Skeletal muscle tissue (tissue), 3 donors: ENCODE measurements at regions not wholly inside any gene's neighbourhood (a gene's known extent, or its start where the extent isn't known, plus 50 kb on each side); places are given as distances from the start of the nearest gene placed in this dataset.

Experiments used
- H3K27ac ChIP-seq: one replicate; pipeline ENCODE4 v1.7.0; 2013; ENCODE audit warnings: mild to moderate bottlenecking, low read depth, low read length, inconsistent platforms
- H3K27me3 ChIP-seq, 3 donors: one replicate each; pipeline ENCODE4 v1.7.0; 2013; ENCODE audit warnings: low read length in 3 of 3; ENCODE audit not compliant: control insufficient read depth in 3 of 3, insufficient read depth in 3 of 3
- H3K36me3 ChIP-seq, 3 donors: one replicate each; pipeline ENCODE4 v1.7.0; 2013; ENCODE audit warnings: low read length in 3 of 3; ENCODE audit not compliant: control insufficient read depth in 3 of 3, insufficient read depth in 3 of 3
- H3K4me1 ChIP-seq, 3 donors: one replicate each; pipeline ENCODE4 v1.7.0; 2013; ENCODE audit warnings: low read length in 3 of 3, mild to moderate bottlenecking in 3 of 3; ENCODE audit not compliant: control insufficient read depth in 3 of 3, insufficient read depth in 3 of 3
- H3K4me3 ChIP-seq, 3 donors: one replicate each; pipeline ENCODE4 v1.7.0; 2013; ENCODE audit warnings: low read length in 3 of 3
- H3K9ac ChIP-seq, 3 donors: one replicate each; pipeline ENCODE4 v1.7.0; 2013; ENCODE audit warnings: low read length in 3 of 3, mild to moderate bottlenecking in 3 of 3, moderate library complexity in 2 of 3, low read depth in 1 of 3
- H3K9me3 ChIP-seq, 3 donors: one replicate each; pipeline ENCODE4 v1.7.0; 2013; ENCODE audit warnings: low read length in 3 of 3; ENCODE audit not compliant: control insufficient read depth in 3 of 3
- donor health status: Osteomylitis.

DNA sequence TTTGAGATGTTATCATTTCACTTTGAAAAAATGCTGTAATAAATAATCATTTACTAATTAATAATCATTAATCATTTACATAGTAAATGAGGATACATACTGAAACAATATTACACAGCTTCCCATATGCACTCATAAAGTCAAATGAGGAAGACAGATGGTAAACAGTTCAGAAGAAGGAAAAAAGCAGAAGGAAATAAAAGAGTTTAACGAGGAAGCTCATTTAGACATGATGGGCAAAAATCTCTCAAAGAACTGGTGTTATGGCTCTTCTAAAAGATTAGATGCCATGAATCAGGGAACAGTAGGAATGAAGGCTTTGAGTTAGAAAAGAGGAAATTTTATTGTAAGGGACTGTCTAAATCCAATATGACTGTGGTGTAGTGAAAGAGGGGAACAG is 347.6 kb downstream of the PTPRC start:
- H3K9ac ChIP-seq = no peak overlapping the region
- no peaks in the 10 kb centered on the region for H3K9me3 ChIP-seq
- no peak overlapping the region for H3K27ac ChIP-seq
- no peaks in the 10 kb centered on the region for H3K27me3 ChIP-seq
- no peaks in the 10 kb centered on the region for H3K36me3 ChIP-seq
- no peaks in the 10 kb centered on the region for H3K4me1 ChIP-seq
- H3K4me3 ChIP-seq = no peak overlapping the region

DNA sequence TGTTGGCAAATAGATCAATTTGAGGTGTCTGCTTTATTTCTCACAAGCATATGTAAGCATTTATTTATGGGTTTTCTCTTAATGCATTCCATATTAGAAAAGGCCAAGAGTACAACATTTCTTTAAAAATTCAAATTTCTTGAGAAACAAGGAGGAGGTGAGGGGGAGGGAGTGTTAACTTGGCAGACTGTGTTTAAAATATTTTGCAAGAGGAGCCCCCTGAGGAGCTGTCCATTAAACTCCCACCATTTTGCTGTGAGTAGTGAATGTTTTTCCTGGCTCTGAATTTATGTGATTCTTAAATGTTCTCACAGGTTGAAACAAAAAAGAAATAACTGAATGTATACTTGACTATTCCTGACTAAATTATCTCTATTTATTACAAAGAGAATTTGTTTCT is 363.8 kb downstream of the PTPRC start:
- Histone ChIP-seq H3K36me3 (no peaks in the 10 kb centered on the region), H3K9ac (no peak overlapping the region), H3K9me3 (no peaks in the 10 kb centered on the region), H3K4me1 (no peaks in the 10 kb centered on the region), H3K27me3 (no peaks in the 10 kb centered on the region), H3K27ac (no peak overlapping the region), H3K4me3 (no peak overlapping the region)

DNA sequence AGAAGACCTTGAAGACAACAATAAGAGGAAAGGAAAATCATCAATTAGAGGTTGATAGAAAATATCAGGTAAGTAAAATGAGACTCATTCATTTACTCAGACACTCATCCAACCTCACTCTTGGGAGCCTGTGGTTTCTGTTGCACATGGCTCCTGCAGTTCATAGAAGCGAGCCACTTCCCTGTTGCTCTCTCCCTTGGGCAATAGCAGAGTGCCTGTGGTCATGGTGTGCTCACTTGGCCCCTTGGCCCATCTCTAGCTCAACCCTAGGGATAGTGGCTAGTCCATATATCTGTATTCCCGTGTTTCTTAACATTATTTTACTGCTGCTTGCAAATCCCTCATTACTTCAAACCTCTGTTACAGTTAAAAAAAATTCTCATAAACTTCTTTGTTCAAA is 368.6 kb downstream of the PTPRC start:
- Histone ChIP-seq H3K27me3 (no peaks in the 10 kb centered on the region), H3K9me3 (no peaks in the 10 kb centered on the region), H3K27ac (no peak overlapping the region), H3K36me3 (no peaks in the 10 kb centered on the region), H3K9ac (no peak overlapping the region), H3K4me1 (no peaks in the 10 kb centered on the region), H3K4me3 (no peak overlapping the region)

DNA sequence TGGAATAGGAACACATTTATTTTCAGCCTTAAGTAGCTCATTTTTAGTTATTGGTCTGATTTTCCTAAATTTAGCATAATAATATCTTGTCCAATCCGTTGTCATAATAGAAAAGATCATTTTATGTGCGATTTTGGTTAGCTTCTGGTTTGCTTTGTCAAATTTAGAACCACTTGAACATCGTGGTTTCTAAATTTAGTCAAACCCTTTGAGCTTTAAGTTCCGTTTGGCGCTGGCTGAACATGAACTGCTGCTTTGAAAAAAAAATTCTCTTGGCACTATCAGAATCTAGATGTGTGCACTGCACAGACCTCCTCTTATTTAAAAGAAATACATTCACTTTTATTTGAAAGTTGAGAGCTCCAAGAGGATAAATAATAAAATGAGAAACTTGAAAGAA is 370.6 kb downstream of the PTPRC start:
- Histone ChIP-seq H3K36me3 (no peaks in the 10 kb centered on the region), H3K9ac (no peak overlapping the region), H3K4me3 (no peak overlapping the region), H3K27ac (no peak overlapping the region), H3K4me1 (no peaks in the 10 kb centered on the region), H3K27me3 (no peaks in the 10 kb centered on the region), H3K9me3 (no peaks in the 10 kb centered on the region)

DNA sequence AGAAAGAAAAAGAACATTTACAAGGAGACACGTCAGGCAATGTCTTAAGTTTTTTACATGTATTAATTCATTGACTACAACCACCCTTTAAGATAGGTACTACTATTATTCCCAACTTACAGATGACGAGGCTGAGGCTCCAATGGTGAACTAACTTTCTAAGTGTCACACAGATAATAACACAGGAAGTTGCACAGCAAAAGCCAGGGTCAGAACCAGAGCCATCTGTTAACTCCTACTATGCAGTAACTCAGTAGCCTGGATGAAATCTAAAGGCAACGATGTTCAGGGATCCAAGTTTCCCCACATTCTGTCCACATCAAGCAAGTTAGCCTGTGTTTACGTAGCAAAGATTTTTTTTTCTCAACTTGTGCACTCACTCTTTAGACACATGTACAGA is 371.7 kb downstream of the PTPRC start:
- Histone ChIP-seq H3K4me1 (no peaks in the 10 kb centered on the region), H3K4me3 (no peak overlapping the region), H3K9me3 (no peaks in the 10 kb centered on the region), H3K27me3 (no peaks in the 10 kb centered on the region), H3K27ac (no peak overlapping the region), H3K9ac (no peak overlapping the region), H3K36me3 (no peaks in the 10 kb centered on the region)

DNA sequence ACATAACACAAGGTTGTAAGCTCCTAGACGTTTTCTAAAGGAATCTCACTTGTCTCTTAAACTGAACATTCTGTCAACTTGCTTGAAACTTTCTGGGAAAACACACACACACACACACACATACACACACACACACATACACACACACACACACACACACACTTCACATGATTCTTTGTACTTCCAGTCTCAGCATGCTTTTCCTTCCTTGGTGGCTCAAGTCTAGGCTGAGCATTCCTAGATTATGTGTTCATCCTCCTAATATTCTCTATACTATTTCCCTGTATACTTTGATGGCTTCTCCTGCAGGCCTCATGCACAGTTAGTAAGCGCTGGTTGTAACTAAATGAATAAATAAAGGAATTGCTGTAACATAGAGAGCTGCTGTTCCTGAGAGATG is 372.1 kb downstream of the PTPRC start:
- H3K27ac ChIP-seq = no peak overlapping the region
- H3K9ac ChIP-seq = no peak overlapping the region
- no peaks in the 10 kb centered on the region for H3K27me3 ChIP-seq
- no peaks in the 10 kb centered on the region for H3K36me3 ChIP-seq
- no peaks in the 10 kb centered on the region for H3K4me1 ChIP-seq
- no peak overlapping the region for H3K4me3 ChIP-seq
- no peaks in the 10 kb centered on the region for H3K9me3 ChIP-seq

DNA sequence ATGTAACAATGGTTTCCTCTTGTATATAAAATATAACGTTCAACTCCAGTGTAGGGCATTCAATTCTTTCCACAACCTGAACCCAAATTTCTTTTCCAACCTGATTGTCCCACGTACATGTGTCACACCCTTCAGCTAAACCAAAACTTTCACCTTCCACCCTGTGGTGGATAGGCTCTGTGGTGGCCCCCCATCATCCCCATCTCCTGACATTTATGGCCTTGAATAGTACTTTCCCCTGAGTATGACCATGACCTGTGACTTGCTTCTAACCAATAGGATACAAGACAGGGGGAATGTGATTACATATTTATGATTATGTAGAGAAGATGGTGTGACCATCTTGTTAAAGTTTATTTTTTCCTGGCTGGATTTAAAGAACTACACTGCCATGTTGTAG is 377.0 kb downstream of the PTPRC start:
- Histone ChIP-seq H3K36me3 (no peaks in the 10 kb centered on the region), H3K4me1 (no peaks in the 10 kb centered on the region), H3K27ac (no peak overlapping the region), H3K9me3 (no peaks in the 10 kb centered on the region), H3K4me3 (no peak overlapping the region), H3K27me3 (no peaks in the 10 kb centered on the region), H3K9ac (no peak overlapping the region)

DNA sequence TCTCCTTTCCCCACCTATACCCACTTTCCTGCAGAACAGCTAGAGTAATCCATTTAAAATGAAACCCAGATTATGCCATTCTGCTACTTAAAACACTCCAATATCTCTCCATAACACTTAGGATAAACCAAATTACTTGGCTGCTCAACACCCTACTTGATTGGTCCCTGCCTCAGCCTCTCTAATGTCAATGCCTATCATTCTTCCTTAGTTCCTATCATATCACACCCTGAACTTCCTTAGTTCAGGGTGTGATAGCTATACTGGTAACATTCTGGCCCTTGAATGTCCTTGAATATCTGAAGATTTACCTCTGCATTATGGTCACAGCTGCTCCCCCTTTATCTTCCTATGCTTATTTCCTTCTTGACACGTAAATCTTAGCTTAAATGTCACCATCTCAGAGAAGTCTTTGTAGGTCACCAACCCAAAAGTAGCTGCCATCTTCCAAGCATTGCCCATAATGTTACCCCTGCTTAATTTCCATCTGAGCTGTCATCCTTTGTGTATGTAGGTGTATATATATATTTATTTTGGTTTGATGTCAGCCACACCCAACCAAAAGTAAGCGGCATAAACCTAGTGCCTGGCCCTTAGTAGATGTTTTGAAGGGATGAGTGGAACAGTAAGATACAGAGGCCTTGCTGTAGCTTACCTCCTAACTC is 379.8 kb downstream of the PTPRC start:
- H3K4me3 ChIP-seq = no peak overlapping the region
- no peaks in the 10 kb centered on the region for H3K9me3 ChIP-seq
- H3K4me1 ChIP-seq = no peaks in the 10 kb centered on the region
- H3K27me3 ChIP-seq = no peaks in the 10 kb centered on the region
- no peaks in the 10 kb centered on the region for H3K36me3 ChIP-seq
- H3K27ac ChIP-seq = no peak overlapping the region
- H3K9ac ChIP-seq = no peak overlapping the region

DNA sequence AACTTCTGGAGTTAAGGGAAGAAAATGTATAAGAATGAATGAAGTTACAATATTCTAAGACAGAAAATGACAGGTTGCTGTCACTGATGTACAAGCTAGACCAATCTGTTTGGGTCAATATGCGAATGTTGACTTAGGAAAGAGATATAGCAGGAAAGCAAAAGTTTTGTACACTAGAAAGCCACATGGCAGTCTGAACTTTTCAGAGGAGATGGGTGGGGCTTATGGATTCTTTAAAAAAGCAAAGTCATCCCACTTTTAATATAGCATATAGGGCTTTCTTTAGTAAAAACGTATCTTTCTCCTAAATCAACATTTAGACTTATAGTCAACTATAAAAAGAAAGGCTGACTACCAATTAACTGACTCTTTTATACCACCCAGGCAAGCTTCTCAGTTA is 381.2 kb downstream of the PTPRC start:
- Histone ChIP-seq H3K27me3 (no peaks in the 10 kb centered on the region), H3K36me3 (no peaks in the 10 kb centered on the region), H3K4me1 (no peaks in the 10 kb centered on the region), H3K9ac (no peak overlapping the region), H3K4me3 (no peak overlapping the region), H3K27ac (no peak overlapping the region), H3K9me3 (no peaks in the 10 kb centered on the region)

DNA sequence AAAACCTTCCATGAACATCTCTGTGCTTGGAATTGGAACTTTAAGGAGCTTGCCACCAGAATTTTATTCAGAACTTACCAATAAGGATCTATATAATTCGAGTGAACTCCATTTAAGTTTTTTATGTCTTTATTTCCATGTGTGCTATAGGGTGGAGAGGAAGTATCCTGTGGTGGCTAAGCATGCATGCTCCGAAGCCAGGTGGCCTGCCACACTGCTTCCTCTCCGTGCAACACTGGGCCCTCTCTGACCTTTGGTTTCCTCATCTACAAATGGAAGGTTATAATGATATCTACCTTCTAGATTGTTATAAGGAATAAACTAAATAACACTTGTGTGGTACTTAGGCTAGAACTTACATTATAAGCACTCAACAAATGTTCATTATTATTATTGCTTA is 382.1 kb downstream of the PTPRC start:
- no peak overlapping the region for H3K9ac ChIP-seq
- no peaks in the 10 kb centered on the region for H3K9me3 ChIP-seq
- no peaks in the 10 kb centered on the region for H3K4me1 ChIP-seq
- no peaks in the 10 kb centered on the region for H3K36me3 ChIP-seq
- H3K27me3 ChIP-seq = no peaks in the 10 kb centered on the region
- no peak overlapping the region for H3K4me3 ChIP-seq
- no peak overlapping the region for H3K27ac ChIP-seq

DNA sequence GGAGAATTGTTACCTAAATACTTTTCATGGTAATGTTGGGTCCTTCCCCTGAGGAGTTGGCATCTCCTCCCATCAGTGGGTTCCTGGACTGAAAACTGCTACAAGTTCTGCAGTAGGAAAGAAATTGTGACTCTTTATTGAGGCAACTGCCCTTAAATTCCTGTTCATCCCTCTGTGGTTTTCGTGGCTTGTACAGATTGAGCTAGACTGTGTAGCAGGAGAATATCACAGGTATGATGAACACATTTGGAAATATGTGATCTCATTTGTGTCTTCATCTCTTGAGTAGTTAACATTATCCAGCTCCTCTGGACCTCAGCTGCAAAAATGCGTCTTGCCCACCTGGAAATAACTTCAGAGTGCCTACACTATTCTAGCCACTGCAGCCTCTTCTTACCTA is 390.6 kb downstream of the PTPRC start:
- Histone ChIP-seq H3K27me3 (no peaks in the 10 kb centered on the region), H3K27ac (no peak overlapping the region), H3K9ac (no peak overlapping the region), H3K9me3 (no peaks in the 10 kb centered on the region), H3K4me1 (no peaks in the 10 kb centered on the region), H3K36me3 (no peaks in the 10 kb centered on the region), H3K4me3 (no peak overlapping the region)
